IMR-90 (cell line): ENCODE measurements at regions not wholly inside any gene's neighbourhood (a gene's known extent, or its start where the extent isn't known, plus 50 kb on each side); places are given as distances from the start of the nearest gene placed in this dataset.

Experiments used
- ATAC-seq: fragments of 200-7000 bp; cut with Tn5 transposase; 2 replicates; pipeline ENCODE4 v1.9.1; 2020; ENCODE audit warnings: low read depth, mild to moderate bottlenecking, moderate library complexity
- BruUV-seq: library from RNA; stranded (reverse); fragments of 400-500 nt; replicated peaks from 2 replicates; lab custom pipeline; 2021; lab: Mats Ljungman, UMichigan
- CTCF ChIA-PET: fragments of 300-600 bp; formaldehyde crosslinking; extraction: SDS; loops from one replicate; lab custom pipeline; 2021; ENCODE audit warnings: antibody characterized with exemption; lab: Yijun Ruan, JAX
- POLR2A ChIA-PET: fragments of 300-600 bp; sonication (Branson Sonifier 250); formaldehyde crosslinking; loops from one replicate; lab custom pipeline; 2022; ENCODE audit warnings: antibody characterized with exemption; ENCODE audit not compliant: unreplicated experiment; lab: Charles Lee
- DNase-seq: peaks from one replicate; pipeline ENCODE4 v3.0.0; 2013
- H2AFZ ChIP-seq: replicated peaks from 2 replicates; pipeline ENCODE3; 2013; ENCODE audit warnings: low read length, mild to moderate bottlenecking; ENCODE audit not compliant: poor library complexity
- H2AK5ac ChIP-seq: 2 replicates; pipeline ENCODE4 v1.6.1; 2013; ENCODE audit warnings: low read depth, low read length, inconsistent platforms
- H2AK9ac ChIP-seq: replicated peaks from 2 replicates; pipeline ENCODE3; 2013; ENCODE audit warnings: mild to moderate bottlenecking, low read depth, low read length, moderate library complexity; ENCODE audit not compliant: poor library complexity
- H2BK120ac ChIP-seq: 2 replicates; pipeline ENCODE4 v1.6.1; 2013; ENCODE audit warnings: low read depth, low read length, inconsistent platforms
- H2BK15ac ChIP-seq: 3 replicates; pipeline ENCODE4 v1.6.1; 2013; ENCODE audit warnings: low read depth, low read length, inconsistent platforms
- H2BK20ac ChIP-seq: 2 replicates; pipeline ENCODE4 v1.6.1; 2013; ENCODE audit warnings: low read depth, mild to moderate bottlenecking, inconsistent platforms, low read length, moderate library complexity
- H2BK5ac ChIP-seq: 2 replicates; pipeline ENCODE4 v1.6.1; 2013; ENCODE audit warnings: mild to moderate bottlenecking, low read depth, low read length, inconsistent platforms; ENCODE audit not compliant: poor library complexity, severe bottlenecking
- H3K14ac ChIP-seq: replicated peaks from 2 replicates; pipeline ENCODE4 v1.6.1; 2013; ENCODE audit warnings: low read depth, low read length, inconsistent platforms
- H3K18ac ChIP-seq: 2 replicates; pipeline ENCODE4 v1.6.1; 2013; ENCODE audit warnings: low read depth, low read length, control low read depth
- H3K23ac ChIP-seq: 2 replicates; pipeline ENCODE4 v1.6.1; 2013; ENCODE audit warnings: low read depth, low read length, inconsistent platforms
- H3K27ac ChIP-seq: 2 replicates; pipeline ENCODE4 v1.5.1; 2013; ENCODE audit warnings: mild to moderate bottlenecking, control low read depth, low read length; ENCODE audit not compliant: insufficient read depth
- H3K27me3 ChIP-seq: 2 replicates; pipeline ENCODE4 v1.6.1; 2013; ENCODE audit warnings: low read length; ENCODE audit not compliant: control insufficient read depth, insufficient read depth
- H3K36me3 ChIP-seq: 2 replicates; pipeline ENCODE4 v1.6.1; 2013; ENCODE audit warnings: low read length, mixed read lengths; ENCODE audit not compliant: control insufficient read depth, insufficient read depth
- H3K4ac ChIP-seq: 2 replicates; pipeline ENCODE4 v1.6.1; 2013; ENCODE audit warnings: low read depth, low read length, inconsistent platforms
- H3K4me1 ChIP-seq: 2 replicates; pipeline ENCODE4 v1.6.1; 2013; ENCODE audit warnings: low read length, mixed read lengths; ENCODE audit not compliant: control insufficient read depth, insufficient read depth
- H3K4me2 ChIP-seq: 2 replicates; pipeline ENCODE4 v1.6.1; 2013; ENCODE audit warnings: low read depth, mild to moderate bottlenecking, control low read depth, low read length, moderate library complexity
- H3K4me3 ChIP-seq: 2 replicates; pipeline ENCODE4 v1.5.1; 2013; ENCODE audit warnings: low read depth, mild to moderate bottlenecking, control low read depth, low read length, moderate library complexity; ENCODE audit not compliant: insufficient read depth
- H3K56ac ChIP-seq: 2 replicates; pipeline ENCODE4 v1.6.1; 2013; ENCODE audit warnings: low read length, inconsistent platforms; ENCODE audit not compliant: insufficient read depth; ENCODE audit errors: extremely low read depth
- H3K79me1 ChIP-seq, 2 experiments: 2 replicates each; pipeline ENCODE4 v1.6.1; 2013; ENCODE audit warnings: low read length in 2 of 2, inconsistent platforms in 1 of 2, low read depth in 1 of 2
- H3K9ac ChIP-seq: 2 replicates; pipeline ENCODE4 v1.6.1; 2013; ENCODE audit warnings: low read depth, low read length, control low read depth
- H3K9me1 ChIP-seq: 2 replicates; pipeline ENCODE4 v1.6.1; 2013; ENCODE audit warnings: low read length, inconsistent platforms; ENCODE audit not compliant: insufficient read depth
- H3K9me3 ChIP-seq: 2 replicates; pipeline ENCODE4 v1.6.1; 2013; ENCODE audit warnings: low read length; ENCODE audit not compliant: control insufficient read depth, insufficient read depth
- H4K20me1 ChIP-seq: 2 replicates; pipeline ENCODE4 v1.6.1; 2013; ENCODE audit warnings: low read length, inconsistent platforms; ENCODE audit not compliant: insufficient read depth
- H4K5ac ChIP-seq: 2 replicates; pipeline ENCODE4 v1.6.1; 2013; ENCODE audit warnings: mild to moderate bottlenecking, low read depth, low read length, control low read depth
- H4K8ac ChIP-seq, 2 experiments: 2 replicates each; pipeline ENCODE4 v1.6.1; 2013; ENCODE audit warnings: low read depth in 2 of 2, low read length in 2 of 2, control low read depth in 1 of 2, inconsistent platforms in 1 of 2
- H4K91ac ChIP-seq: 2 replicates; pipeline ENCODE4 v1.6.1; 2013; ENCODE audit warnings: low read depth, low read length, inconsistent platforms; ENCODE audit not compliant: insufficient read depth
- CEBPB ChIP-seq: IDR thresholded peaks from 2 replicates; pipeline ENCODE4 v1.6.1; 2012; ENCODE audit warnings: low read depth, low read length, improper control_type of control experiment
- ELK1 ChIP-seq: fragments of 150-350 bp; IDR thresholded peaks from 2 replicates; pipeline ENCODE4 v1.6.1; 2016; ENCODE audit warnings: low read depth, mild to moderate bottlenecking, low read length, moderate library complexity, borderline replicate concordance
- MAZ ChIP-seq: IDR thresholded peaks from 2 replicates; pipeline ENCODE4 v1.6.1; 2012; ENCODE audit warnings: low read depth, mild to moderate bottlenecking, low read length, improper control_type of control experiment, moderate library complexity, borderline replicate concordance
- NFE2L2 ChIP-seq: fragments of 150-350 bp; IDR thresholded peaks from 2 replicates; pipeline ENCODE4 v1.6.1; 2016; ENCODE audit warnings: low read depth, mild to moderate bottlenecking, low read length
- POLR2A ChIP-seq: IDR thresholded peaks from 2 replicates; pipeline ENCODE4 v1.6.1; 2012; ENCODE audit warnings: mild to moderate bottlenecking, low read depth, low read length
- RFX5 ChIP-seq: IDR thresholded peaks from 2 replicates; pipeline ENCODE4 v1.8.0; 2012; ENCODE audit warnings: low read depth, mild to moderate bottlenecking, low read length, moderate library complexity
- dilution Hi-C: fragments of 300-500 bp; cut with HindIII; formaldehyde crosslinking; loops from one replicate; pipeline ENCODE4 v1.14.3; 2018; ENCODE audit warnings: low sequenced_read_pairs; ENCODE audit not compliant: unreplicated experiment
- in situ Hi-C: fragments of 300-500 bp; cut with MboI; formaldehyde crosslinking; loops from 3 replicates; pipeline ENCODE4 v1.14.3; 2019; ENCODE audit warnings: low sequenced_read_pairs, inconsistent platforms, mixed read lengths
- intact Hi-C: fragments of 100-400 bp; cut with micrococcal nuclease; formaldehyde crosslinking; loops from 2 replicates; pipeline ENCODE4 v1.10.0; 2022

GRCh38 chr3:61446341-61446740 lies 115.0 kb upstream of the PTPRG start:
- H3K79me1 ChIP-seq: no peaks in the 10 kb centered on the region
- ChIA-PET POLR2A (no interaction called here), CTCF (no interaction called here)
- H2AK5ac ChIP-seq: no peak overlapping the region
- H4K8ac ChIP-seq: no peak overlapping the region
- no peak overlapping the region for H3K4me2 ChIP-seq
- no peak for ATAC-seq
- H3K18ac ChIP-seq: no peak overlapping the region
- no peak overlapping the region for H3K9ac ChIP-seq
- TF ChIP-seq MAZ (no peak), NFE2L2 (no peak), RFX5 (no peak), ELK1 (no peak), CEBPB (no peak), POLR2A (no peak)
- H2BK20ac ChIP-seq: no peak overlapping the region
- H4K20me1 ChIP-seq: no peaks in the 10 kb centered on the region
- in situ Hi-C loops (no loop called here), intact Hi-C loops (no loop called here), dilution Hi-C loops (no loop called here)
- H3K56ac ChIP-seq: no peak overlapping the region
- H4K91ac ChIP-seq: no peak overlapping the region
- no peaks in the 10 kb centered on the region for H3K9me1 ChIP-seq
- H3K27me3 ChIP-seq: no peaks in the 10 kb centered on the region
- H3K9me3 ChIP-seq: no peaks in the 10 kb centered on the region
- H2AK9ac ChIP-seq: no peak overlapping the region
- H2AFZ ChIP-seq: no peak overlapping the region
- H2BK5ac ChIP-seq: no peak overlapping the region
- no peak for DNase-seq
- H3K36me3 ChIP-seq: no peaks in the 10 kb centered on the region
- H2BK120ac ChIP-seq: no peak overlapping the region
- no peak overlapping the region for H3K4ac ChIP-seq
- no peaks in the 10 kb centered on the region for H3K4me1 ChIP-seq
- H4K5ac ChIP-seq: no peak overlapping the region
- no TSS peak for BruUV-seq
- no peak overlapping the region for H3K23ac ChIP-seq
- no peak overlapping the region for H3K14ac ChIP-seq
- H3K27ac ChIP-seq: no peak overlapping the region
- no peak overlapping the region for H3K4me3 ChIP-seq
- H2BK15ac ChIP-seq: no peak overlapping the region
